NCI-H526 treated with DMSO at 0.1 percent for 48 hours (cell line): ENCODE measurements at regions not wholly inside any gene's neighbourhood (a gene's known extent, or its start where the extent isn't known, plus 50 kb on each side); places are given as distances from the start of the nearest gene placed in this dataset.

Source experiments
- DNase-seq: peaks from one replicate; lab custom pipeline; 2025; lab: John Stamatoyannopoulos, UW

- DNase-seq, result no peak
Observed at GRCh38 chr12:107525063-107525718, 160.4 kb upstream of the PWP1 start.

- DNase-seq, result no peak
Observed at GRCh38 chr12:107525719-107526554, 159.7 kb upstream of the PWP1 start.

- DNase-seq, result no peak
Observed at GRCh38 chr12:107526555-107527180, 158.9 kb upstream of the PWP1 start.

GRCh38 chr12:107528731-107529365 lies 156.8 kb upstream of the PWP1 start:
- no peak for DNase-seq

GRCh38 chr12:107529991-107530390 lies 155.6 kb upstream of the PWP1 start:
- no peak for DNase-seq

- DNase-seq, result no peak
Observed at GRCh38 chr12:107530701-107531100, 154.9 kb upstream of the PWP1 start.

GRCh38 chr12:107533218-107533617 lies 152.4 kb upstream of the PWP1 start:
- DNase-seq, result no peak

- no peak for DNase-seq
Observed at GRCh38 chr12:107536613-107537012, 149.0 kb upstream of the PWP1 start.

GRCh38 chr12:107537464-107538119 lies 148.0 kb upstream of the PWP1 start:
- no peak for DNase-seq

GRCh38 chr12:107539196-107539939 lies 146.2 kb upstream of the PWP1 start:
- no peak for DNase-seq

- no peak for DNase-seq
Observed at GRCh38 chr12:107541001-107541705, 144.4 kb upstream of the PWP1 start.

- no peak for DNase-seq
Observed at GRCh38 chr12:107543416-107543815, 142.2 kb upstream of the PWP1 start.

GRCh38 chr12:107543841-107544240 lies 141.8 kb upstream of the PWP1 start:
- no peak for DNase-seq

GRCh38 chr12:107544937-107545336 lies 140.7 kb upstream of the PWP1 start:
- DNase-seq, result no peak

- no peak for DNase-seq
Observed at GRCh38 chr12:107545737-107546353, 139.8 kb upstream of the PWP1 start.

- DNase-seq, result no peak
Observed at GRCh38 chr12:107547389-107547788, 138.2 kb upstream of the PWP1 start.

GRCh38 chr12:107549651-107550480 lies 135.7 kb upstream of the PWP1 start:
- DNase-seq, result no peak

- no peak for DNase-seq
Observed at GRCh38 chr12:107551434-107551833, 134.2 kb upstream of the PWP1 start.

- no peak for DNase-seq
Observed at GRCh38 chr12:107552263-107552662, 133.3 kb upstream of the PWP1 start.
